SK-N-SH (cell line): ENCODE measurements at regions not wholly inside any gene's neighbourhood (a gene's known extent, or its start where the extent isn't known, plus 50 kb on each side); places are given as distances from the start of the nearest gene placed in this dataset.

Experiments used
- CTCF ChIA-PET: fragments of 300-600, 350-600 bp; formaldehyde crosslinking; extraction: SDS; loops from one replicate; lab custom pipeline; 2021; lab: Yijun Ruan, JAX
- POLR2A ChIA-PET: fragments of 350-600 bp; sonication (Branson Sonifier 250); formaldehyde crosslinking; extraction: SDS; loops from one replicate; lab custom pipeline; 2020; ENCODE audit warnings: antibody characterized with exemption, inconsistent platforms; lab: Yijun Ruan, JAX
- DNase-seq: peaks from one replicate; pipeline ENCODE4 v3.0.0; 2012
- H2AFZ ChIP-seq: fragments of 200-600 bp; sonication (generic); 2 replicates; pipeline ENCODE4 v1.8.1; 2016; ENCODE audit warnings: antibody characterized with exemption, mild to moderate bottlenecking, low read depth
- H3F3A ChIP-seq: fragments of 200-600 bp; sonication (generic); replicated peaks from 2 replicates; pipeline ENCODE3; 2016; ENCODE audit warnings: antibody characterized with exemption, mild to moderate bottlenecking; ENCODE audit not compliant: insufficient read depth
- H3K27ac ChIP-seq, 2 experiments: fragments of 200-500 bp in 1 of 2; fragments of 200-600 bp in 1 of 2; sonication (Bioruptor generic) in 1 of 2; sonication (generic), shearing (Covaris generic) in 1 of 2; 2 replicates each; pipeline versions ENCODE4 v1.5.1 to v1.6.1; 2014 to 2016; ENCODE audit warnings: low read depth in 2 of 2, inconsistent platforms in 1 of 2, low read length in 1 of 2, mild to moderate bottlenecking in 1 of 2, mixed read lengths in 1 of 2
- H3K27me3 ChIP-seq: fragments of 200-600 bp; sonication (generic), shearing (Covaris generic); 2 replicates; pipeline ENCODE4 v1.6.1; 2016; ENCODE audit warnings: mixed run types; ENCODE audit not compliant: insufficient read depth
- H3K36me3 ChIP-seq, 2 experiments: fragments of 200-500 bp in 1 of 2; fragments of 200-600 bp in 1 of 2; sonication (Bioruptor generic) in 1 of 2; sonication (generic) in 1 of 2; replicated peaks in 1 of 2; 2 replicates each; pipeline versions ENCODE3 to v1.5.1; 2014 to 2016; ENCODE audit warnings: low read length in 1 of 2, mild to moderate bottlenecking in 1 of 2; ENCODE audit not compliant: insufficient read depth in 2 of 2, control insufficient read depth in 1 of 2
- H3K4me1 ChIP-seq, 2 experiments: fragments of 200-500 bp in 1 of 2; fragments of 200-600 bp in 1 of 2; sonication (Bioruptor generic) in 1 of 2; sonication (generic), shearing (Covaris generic) in 1 of 2; 2 replicates each; pipeline versions ENCODE4 v1.5.1 to v1.6.1; 2014 to 2016; ENCODE audit warnings: low read depth in 1 of 2, low read length in 1 of 2, mixed run types in 1 of 2; ENCODE audit not compliant: insufficient read depth in 2 of 2, control insufficient read depth in 1 of 2
- H3K4me2 ChIP-seq: fragments of 200-600 bp; sonication (generic), shearing (Covaris generic); 2 replicates; pipeline ENCODE4 v1.6.1; 2017; ENCODE audit warnings: mixed run types
- H3K4me3 ChIP-seq, 2 experiments: fragments of 200-500 bp in 1 of 2; fragments of 200-600 bp in 1 of 2; sonication (Bioruptor generic) in 1 of 2; sonication (generic), shearing (Covaris generic) in 1 of 2; 2 replicates each; pipeline versions ENCODE4 v1.5.1 to v1.8.1; 2014 to 2016; ENCODE audit warnings: low read depth in 2 of 2, inconsistent platforms in 1 of 2, low read length in 1 of 2, mild to moderate bottlenecking in 1 of 2, mixed read lengths in 1 of 2, moderate library complexity in 1 of 2
- H3K79me2 ChIP-seq: fragments of 200-600 bp; sonication (generic); 2 replicates; pipeline ENCODE4 v1.8.1; 2017; ENCODE audit warnings: mild to moderate bottlenecking; ENCODE audit not compliant: insufficient read depth
- H3K9ac ChIP-seq: fragments of 200-600 bp; sonication (generic); 2 replicates; pipeline ENCODE4 v1.6.1; 2017; ENCODE audit warnings: mixed run types
- H3K9me2 ChIP-seq: fragments of 200-600 bp; sonication (generic); 2 replicates; pipeline ENCODE4 v1.6.1; 2017; ENCODE audit warnings: mixed run types
- H3K9me3 ChIP-seq: fragments of 200-600 bp; sonication (generic); 2 replicates; pipeline ENCODE4 v1.6.1; 2017; ENCODE audit warnings: mixed run types, mild to moderate bottlenecking, moderate library complexity
- H4K20me1 ChIP-seq: fragments of 200-600 bp; sonication (generic); 2 replicates; pipeline ENCODE4 v1.6.1; 2017; ENCODE audit warnings: mild to moderate bottlenecking, mixed run types; ENCODE audit not compliant: insufficient read depth
- EP300 ChIP-seq, 2 experiments: IDR thresholded peaks; 2 replicates each; pipeline versions ENCODE4 v1.4.0 to v1.6.1; 2012; ENCODE audit warnings: borderline replicate concordance in 1 of 2, low read depth in 1 of 2, low read length in 1 of 2
- FOSL2 ChIP-seq: IDR thresholded peaks from 2 replicates; pipeline ENCODE4 v1.4.0; 2012; ENCODE audit warnings: low read depth, mild to moderate bottlenecking, moderate library complexity, borderline replicate concordance
- JUND ChIP-seq: IDR thresholded peaks from 2 replicates; pipeline ENCODE4 v1.4.0; 2012
- MAX ChIP-seq: IDR thresholded peaks from 2 replicates; pipeline ENCODE4 v1.4.0; 2012; ENCODE audit warnings: low read depth
- NRF1 ChIP-seq: IDR thresholded peaks from 2 replicates; pipeline ENCODE4 v1.6.1; 2012; ENCODE audit warnings: low read depth, mild to moderate bottlenecking, low read length
- POLR2AphosphoS5 ChIP-seq: IDR thresholded peaks from 2 replicates; pipeline ENCODE4 v1.6.1; 2012; ENCODE audit warnings: low read depth, low read length
- RAD21 ChIP-seq: IDR thresholded peaks from 2 replicates; pipeline ENCODE4 v1.6.1; 2012; ENCODE audit warnings: mild to moderate bottlenecking, low read length
- RCOR1 ChIP-seq: fragments of 150-350 bp; IDR thresholded peaks from 2 replicates; pipeline ENCODE4 v1.6.1; 2017; ENCODE audit warnings: antibody characterized with exemption, low read length
- RFX5 ChIP-seq: IDR thresholded peaks from 2 replicates; pipeline ENCODE4 v1.6.1; 2012; ENCODE audit warnings: mild to moderate bottlenecking, improper control_type of control experiment, low read length
- SIN3A ChIP-seq: IDR thresholded peaks from 2 replicates; pipeline ENCODE4 v1.6.1; 2012; ENCODE audit warnings: low read depth, mild to moderate bottlenecking, low read length, moderate library complexity, borderline replicate concordance
- TAF1 ChIP-seq: IDR thresholded peaks from 2 replicates; pipeline ENCODE4 v1.6.1; 2012; ENCODE audit warnings: low read depth, mild to moderate bottlenecking, low read length, moderate library complexity, borderline replicate concordance
- TCF12 ChIP-seq: IDR thresholded peaks from 2 replicates; pipeline ENCODE4 v1.4.0; 2012
- USF1 ChIP-seq: IDR thresholded peaks from 2 replicates; pipeline ENCODE4 v1.4.0; 2012; ENCODE audit warnings: low read depth, borderline replicate concordance
- USF2 ChIP-seq: fragments of 150-350 bp; IDR thresholded peaks from 2 replicates; pipeline ENCODE4 v1.6.1; 2017; ENCODE audit warnings: antibody characterized with exemption, low read length, low read depth, borderline replicate concordance
- YY1 ChIP-seq: IDR thresholded peaks from 2 replicates; pipeline ENCODE4 v1.4.0; 2012; ENCODE audit warnings: low read depth, mild to moderate bottlenecking
- WGBS: methylation state at CpG from one replicate; pipeline ENCODE4 v1.1.6; 2017; ENCODE audit warnings: low lambda C conversion rate; 5-methylcytosine and 5-hydroxymethylcytosine counted together
- TF ChIP-seq, protein P1 (sequence below): fragments of 150-350 bp; IDR thresholded peaks from 2 replicates; pipeline ENCODE4 v1.6.1; 2016; ENCODE audit warnings: mild to moderate bottlenecking, low read depth, low read length
- TF ChIP-seq, protein P2 (sequence below): IDR thresholded peaks from 2 replicates; pipeline ENCODE4 v1.6.1; 2012; ENCODE audit warnings: mild to moderate bottlenecking, low read depth, low read length, moderate library complexity
- TF ChIP-seq, protein P3 (sequence below): fragments of 200-600 bp; sonication (generic); IDR thresholded peaks from 2 replicates; pipeline ENCODE4 v1.6.1; 2017; ENCODE audit warnings: antibody characterized with exemption, mild to moderate bottlenecking, moderate library complexity

DNA sequence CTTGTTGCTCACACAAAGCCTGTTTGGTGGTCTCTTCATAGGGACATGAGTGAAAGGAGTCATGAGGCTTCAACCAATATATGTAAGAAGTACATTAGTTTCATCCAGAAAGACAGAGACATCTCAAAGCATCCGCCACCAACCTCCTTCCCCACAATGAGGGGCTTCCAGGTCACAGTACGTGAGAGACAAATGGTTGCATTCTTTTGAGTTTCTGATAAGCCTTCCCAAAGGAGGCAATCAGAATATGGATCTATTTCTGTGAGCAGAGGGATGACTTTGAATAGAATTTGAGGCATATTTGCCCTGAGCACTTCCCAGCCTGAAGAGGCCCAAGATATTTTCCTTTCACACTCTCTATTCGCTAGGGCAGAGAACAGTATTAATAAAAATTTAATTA is 931.1 kb downstream of the FAM181B start:
- Histone ChIP-seq H3K27ac (no peak overlapping the region), H3K79me2 (no peaks in the 10 kb centered on the region), H3K9me3 (no peaks in the 10 kb centered on the region), H3K9ac (no peak overlapping the region), H3F3A (no peaks in the 10 kb centered on the region), H3K4me3 (no peak overlapping the region), H3K4me2 (no peak overlapping the region), H3K9me2 (0 out of 2 replicates have a peak, but pooled peaks cover 5% of the 10 kb centered on the region), H2AFZ (no peak overlapping the region), H4K20me1 (no peaks in the 10 kb centered on the region), H3K4me1 (no peaks in the 10 kb centered on the region), H3K27me3 (no peaks in the 10 kb centered on the region), H3K36me3 (no peaks in the 10 kb centered on the region)
- no peak for DNase-seq
- TF ChIP-seq TAF1 (no peak), NRF1 (no peak), RCOR1 (no peak), POLR2AphosphoS5 (no peak)
- TF ChIP-seq, protein P1, sequence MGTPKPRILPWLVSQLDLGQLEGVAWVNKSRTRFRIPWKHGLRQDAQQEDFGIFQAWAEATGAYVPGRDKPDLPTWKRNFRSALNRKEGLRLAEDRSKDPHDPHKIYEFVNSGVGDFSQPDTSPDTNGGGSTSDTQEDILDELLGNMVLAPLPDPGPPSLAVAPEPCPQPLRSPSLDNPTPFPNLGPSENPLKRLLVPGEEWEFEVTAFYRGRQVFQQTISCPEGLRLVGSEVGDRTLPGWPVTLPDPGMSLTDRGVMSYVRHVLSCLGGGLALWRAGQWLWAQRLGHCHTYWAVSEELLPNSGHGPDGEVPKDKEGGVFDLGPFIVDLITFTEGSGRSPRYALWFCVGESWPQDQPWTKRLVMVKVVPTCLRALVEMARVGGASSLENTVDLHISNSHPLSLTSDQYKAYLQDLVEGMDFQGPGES = no peak
- 9% methylated on average over 3 of the region's 3 CpGs for WGBS
- POLR2A ChIA-PET = no interaction called here
- CTCF ChIA-PET = no interaction called here

GRCh38 chr11:81792416-81792815 is 941.2 kb downstream of the FAM181B start:
- Histone ChIP-seq H3K27me3 (no peaks in the 10 kb centered on the region), H3K4me3 (no peak overlapping the region), H3K27ac (no peak overlapping the region), H3K36me3 (no peaks in the 10 kb centered on the region), H3K4me1 (no peaks in the 10 kb centered on the region), H3K9me2 (no peaks in the 10 kb centered on the region), H3K9ac (no peak overlapping the region), H4K20me1 (no peaks in the 10 kb centered on the region), H3K4me2 (no peak overlapping the region), H3K9me3 (no peaks in the 10 kb centered on the region), H3F3A (no peaks in the 10 kb centered on the region), H2AFZ (no peak overlapping the region), H3K79me2 (no peaks in the 10 kb centered on the region)
- CTCF ChIA-PET = no interaction called here
- 9% methylated on average over 4 of the region's 4 CpGs for WGBS
- no peak for DNase-seq
- POLR2A ChIA-PET = no interaction called here
- no peak for TF ChIP-seq FOSL2
- no peak for TF ChIP-seq SIN3A
- TF ChIP-seq POLR2AphosphoS5 = no peak
- TF ChIP-seq YY1 = no peak
- TF ChIP-seq, protein P2, sequence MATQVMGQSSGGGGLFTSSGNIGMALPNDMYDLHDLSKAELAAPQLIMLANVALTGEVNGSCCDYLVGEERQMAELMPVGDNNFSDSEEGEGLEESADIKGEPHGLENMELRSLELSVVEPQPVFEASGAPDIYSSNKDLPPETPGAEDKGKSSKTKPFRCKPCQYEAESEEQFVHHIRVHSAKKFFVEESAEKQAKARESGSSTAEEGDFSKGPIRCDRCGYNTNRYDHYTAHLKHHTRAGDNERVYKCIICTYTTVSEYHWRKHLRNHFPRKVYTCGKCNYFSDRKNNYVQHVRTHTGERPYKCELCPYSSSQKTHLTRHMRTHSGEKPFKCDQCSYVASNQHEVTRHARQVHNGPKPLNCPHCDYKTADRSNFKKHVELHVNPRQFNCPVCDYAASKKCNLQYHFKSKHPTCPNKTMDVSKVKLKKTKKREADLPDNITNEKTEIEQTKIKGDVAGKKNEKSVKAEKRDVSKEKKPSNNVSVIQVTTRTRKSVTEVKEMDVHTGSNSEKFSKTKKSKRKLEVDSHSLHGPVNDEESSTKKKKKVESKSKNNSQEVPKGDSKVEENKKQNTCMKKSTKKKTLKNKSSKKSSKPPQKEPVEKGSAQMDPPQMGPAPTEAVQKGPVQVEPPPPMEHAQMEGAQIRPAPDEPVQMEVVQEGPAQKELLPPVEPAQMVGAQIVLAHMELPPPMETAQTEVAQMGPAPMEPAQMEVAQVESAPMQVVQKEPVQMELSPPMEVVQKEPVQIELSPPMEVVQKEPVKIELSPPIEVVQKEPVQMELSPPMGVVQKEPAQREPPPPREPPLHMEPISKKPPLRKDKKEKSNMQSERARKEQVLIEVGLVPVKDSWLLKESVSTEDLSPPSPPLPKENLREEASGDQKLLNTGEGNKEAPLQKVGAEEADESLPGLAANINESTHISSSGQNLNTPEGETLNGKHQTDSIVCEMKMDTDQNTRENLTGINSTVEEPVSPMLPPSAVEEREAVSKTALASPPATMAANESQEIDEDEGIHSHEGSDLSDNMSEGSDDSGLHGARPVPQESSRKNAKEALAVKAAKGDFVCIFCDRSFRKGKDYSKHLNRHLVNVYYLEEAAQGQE = no peak
- no peak for TF ChIP-seq MAX
- TF ChIP-seq, protein P3, sequence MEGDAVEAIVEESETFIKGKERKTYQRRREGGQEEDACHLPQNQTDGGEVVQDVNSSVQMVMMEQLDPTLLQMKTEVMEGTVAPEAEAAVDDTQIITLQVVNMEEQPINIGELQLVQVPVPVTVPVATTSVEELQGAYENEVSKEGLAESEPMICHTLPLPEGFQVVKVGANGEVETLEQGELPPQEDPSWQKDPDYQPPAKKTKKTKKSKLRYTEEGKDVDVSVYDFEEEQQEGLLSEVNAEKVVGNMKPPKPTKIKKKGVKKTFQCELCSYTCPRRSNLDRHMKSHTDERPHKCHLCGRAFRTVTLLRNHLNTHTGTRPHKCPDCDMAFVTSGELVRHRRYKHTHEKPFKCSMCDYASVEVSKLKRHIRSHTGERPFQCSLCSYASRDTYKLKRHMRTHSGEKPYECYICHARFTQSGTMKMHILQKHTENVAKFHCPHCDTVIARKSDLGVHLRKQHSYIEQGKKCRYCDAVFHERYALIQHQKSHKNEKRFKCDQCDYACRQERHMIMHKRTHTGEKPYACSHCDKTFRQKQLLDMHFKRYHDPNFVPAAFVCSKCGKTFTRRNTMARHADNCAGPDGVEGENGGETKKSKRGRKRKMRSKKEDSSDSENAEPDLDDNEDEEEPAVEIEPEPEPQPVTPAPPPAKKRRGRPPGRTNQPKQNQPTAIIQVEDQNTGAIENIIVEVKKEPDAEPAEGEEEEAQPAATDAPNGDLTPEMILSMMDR = no peak
- TF ChIP-seq RAD21 = no peak
- TF ChIP-seq RFX5 = no peak
- no peak for TF ChIP-seq NRF1
- TF ChIP-seq RCOR1 = no peak
- no peak for TF ChIP-seq EP300 (IDR thresholded peaks at IDR 0.05; ENCODE audit: borderline replicate concordance in 1 of 2, low read depth in 1 of 2, low read length in 1 of 2)
- no peak for TF ChIP-seq USF1
- no peak for TF ChIP-seq TCF12
- TF ChIP-seq JUND = no peak
- no peak for TF ChIP-seq USF2
